OCI-LY7 (cell line): ENCODE measurements at regions not wholly inside any gene's neighbourhood (a gene's known extent, or its start where the extent isn't known, plus 50 kb on each side); places are given as distances from the start of the nearest gene placed in this dataset.

Experiments
- BruUV-seq: library from RNA; stranded (reverse); fragments of 400-500 nt; replicated peaks from 2 replicates; lab custom pipeline; 2021; lab: Mats Ljungman, UMichigan
- CTCF ChIA-PET: fragments of 300-600 bp; sonication (Branson Sonifier 250); formaldehyde crosslinking; loops from one replicate; lab custom pipeline; 2022; ENCODE audit warnings: antibody characterized with exemption; ENCODE audit not compliant: unreplicated experiment; lab: Charles Lee
- POLR2A ChIA-PET: fragments of 300-600 bp; sonication (Branson Sonifier 250); formaldehyde crosslinking; loops from one replicate; lab custom pipeline; 2022; ENCODE audit warnings: antibody characterized with exemption; lab: Charles Lee
- DNase-seq: peaks from one replicate; pipeline ENCODE4 v3.0.0-alpha.2; 2015; ENCODE audit warnings: low spot score
- H2AFZ ChIP-seq: fragments of 200-600 bp; sonication (generic), shearing (Covaris generic); 2 replicates; pipeline ENCODE4 v1.6.1; 2014; ENCODE audit warnings: mild to moderate bottlenecking, antibody characterized with exemption, low read length, moderate library complexity
- H3K27ac ChIP-seq: fragments of 200-600 bp; sonication (generic); 2 replicates; pipeline ENCODE4 v1.5.1; 2014; ENCODE audit warnings: mixed run types, low read depth, mild to moderate bottlenecking, moderate library complexity, low read length, inconsistent platforms; ENCODE audit not compliant: poor library complexity, severe bottlenecking
- H3K36me3 ChIP-seq: fragments of 200-600 bp; sonication (generic); 2 replicates; pipeline ENCODE4 v1.6.1; 2014; ENCODE audit warnings: mild to moderate bottlenecking, antibody characterized with exemption, low read length, moderate library complexity, mixed read lengths; ENCODE audit not compliant: insufficient read depth
- H3K4me1 ChIP-seq: fragments of 200-600 bp; sonication (generic); 2 replicates; pipeline ENCODE4 v1.5.1; 2014; ENCODE audit warnings: mild to moderate bottlenecking, low read length; ENCODE audit not compliant: insufficient read depth, poor library complexity, severe bottlenecking
- H3K4me2 ChIP-seq: fragments of 200-600 bp; sonication (generic); 2 replicates; pipeline ENCODE4 v1.6.1; 2014; ENCODE audit warnings: mild to moderate bottlenecking, low read length
- H3K4me3 ChIP-seq: fragments of 200-600 bp; sonication (generic); 2 replicates; pipeline ENCODE4 v1.5.1; 2014; ENCODE audit warnings: mild to moderate bottlenecking, low read depth, low read length; ENCODE audit not compliant: poor library complexity, severe bottlenecking
- H3K79me2 ChIP-seq: fragments of 200-600 bp; sonication (generic); 2 replicates; pipeline ENCODE4 v1.6.1; 2016; ENCODE audit warnings: low read depth, mild to moderate bottlenecking, low read length, moderate library complexity, mixed read lengths; ENCODE audit not compliant: insufficient read depth
- H3K9me2 ChIP-seq: fragments of 200-600 bp; sonication (generic); 2 replicates; pipeline ENCODE4 v1.6.1; 2016; ENCODE audit warnings: mild to moderate bottlenecking, low read length, mixed read lengths; ENCODE audit not compliant: insufficient read depth
- H3K9me3 ChIP-seq: fragments of 200-600 bp; sonication (generic); 2 replicates; pipeline ENCODE4 v1.6.1; 2014; ENCODE audit warnings: mild to moderate bottlenecking, mixed run types, low read length, mixed read lengths
- H4K20me1 ChIP-seq: fragments of 200-600 bp; sonication (generic); 2 replicates; pipeline ENCODE4 v1.6.1; 2014; ENCODE audit warnings: mild to moderate bottlenecking, antibody characterized with exemption, low read length, moderate library complexity, mixed read lengths; ENCODE audit not compliant: insufficient read depth
- CTCF ChIP-seq: fragments of 200-600 bp; sonication (generic); conservative IDR thresholded peaks from 2 replicates; pipeline ENCODE4 v1.5.1; 2014; ENCODE audit warnings: mild to moderate bottlenecking, antibody characterized with exemption, low read length, moderate library complexity, mixed read lengths
- EZH2phosphoT487 ChIP-seq: fragments of 200-600 bp; sonication (generic); IDR thresholded peaks from 2 replicates; pipeline ENCODE4 v1.6.1; 2018; ENCODE audit warnings: low read depth, borderline replicate concordance, mild to moderate bottlenecking, mixed run types, antibody characterized with exemption, low read length, moderate library complexity, mixed read lengths
- intact Hi-C: fragments of 100-400 bp; cut with micrococcal nuclease; formaldehyde crosslinking; loops from one replicate; pipeline ENCODE4 v1.10.0; 2022; ENCODE audit not compliant: unreplicated experiment

- H3K9me2 ChIP-seq: no peaks in the 10 kb centered on the region
- POLR2A ChIA-PET: no interaction called here
- H3K9me3 ChIP-seq: no peaks in the 10 kb centered on the region
These were observed 202.4 kb upstream of the OSR1 start for GRCh38 chr2:19560785-19561184.

GRCh38 chr2:19559596-19560240, 201.3 kb upstream of the OSR1 start:
- H3K79me2 ChIP-seq: no peaks in the 10 kb centered on the region
- BruUV-seq: no TSS peak
- H3K4me2 ChIP-seq: no peak overlapping the region
- no peaks in the 10 kb centered on the region for H3K9me2 ChIP-seq
- H3K9me3 ChIP-seq: no peaks in the 10 kb centered on the region
- ChIA-PET CTCF (no interaction called here), POLR2A (interaction anchor here (0.6 kb wide), 1 partner anchor 189 kb away, joined by 3 read pairs; no protein-coding TSS in a partner anchor)
- no peak overlapping the region for H3K4me3 ChIP-seq
- peak; percentile 3 for DNase-seq
- TF ChIP-seq CTCF: no peak
- TF ChIP-seq EZH2phosphoT487: no peak
- intact Hi-C loops: no loop called here
- H2AFZ ChIP-seq: no peak overlapping the region
- H4K20me1 ChIP-seq: no peaks in the 10 kb centered on the region
- H3K4me1 ChIP-seq: no peaks in the 10 kb centered on the region
- no peak overlapping the region for H3K27ac ChIP-seq
- H3K36me3 ChIP-seq: no peaks in the 10 kb centered on the region

More at GRCh38 chr2:19560785-19561184, 202.4 kb upstream of the OSR1 start:
- no peaks in the 10 kb centered on the region for H3K79me2 ChIP-seq
- no peaks in the 10 kb centered on the region for H3K4me1 ChIP-seq
- no peak overlapping the region for H3K27ac ChIP-seq
- intact Hi-C loops: no loop called here
- CTCF ChIA-PET: no interaction called here
- BruUV-seq: no TSS peak
- DNase-seq: no peak
- H3K4me2 ChIP-seq: no peak overlapping the region
- no peak overlapping the region for H3K4me3 ChIP-seq
- H4K20me1 ChIP-seq: no peaks in the 10 kb centered on the region
- H2AFZ ChIP-seq: no peak overlapping the region
- H3K36me3 ChIP-seq: no peaks in the 10 kb centered on the region
- TF ChIP-seq EZH2phosphoT487 (no peak), CTCF (no peak)

DNA sequence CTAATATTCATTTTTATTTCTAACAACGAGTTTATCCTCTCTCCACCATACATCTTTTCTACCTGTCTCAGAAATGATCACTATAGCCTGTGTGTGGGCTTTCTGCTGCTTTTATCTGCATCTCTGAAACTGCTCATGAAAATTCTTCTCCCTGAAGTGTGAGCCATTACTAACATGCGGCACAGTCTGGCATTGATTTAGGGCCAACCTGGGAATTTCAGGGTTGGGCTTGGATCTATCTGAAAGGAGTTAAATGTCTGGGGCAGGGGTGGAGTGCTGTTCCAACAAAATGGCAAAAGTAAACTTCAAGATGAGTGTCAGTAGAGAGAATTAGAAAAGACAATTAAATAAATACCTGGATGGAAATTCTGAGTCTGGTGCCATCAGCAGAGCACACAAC, 198.2 kb upstream of the OSR1 start:
- no peak for TF ChIP-seq EZH2phosphoT487
- TF ChIP-seq CTCF: no peak
- H3K4me3 ChIP-seq: no peak overlapping the region
- no peaks in the 10 kb centered on the region for H3K36me3 ChIP-seq
- no peaks in the 10 kb centered on the region for H3K4me1 ChIP-seq
- no peaks in the 10 kb centered on the region for H4K20me1 ChIP-seq
- no peak overlapping the region for H2AFZ ChIP-seq
- no peak overlapping the region for H3K27ac ChIP-seq
- DNase-seq: no peak
- intact Hi-C loops: no loop called here
- no peaks in the 10 kb centered on the region for H3K79me2 ChIP-seq
- CTCF ChIA-PET: no interaction called here
- no TSS peak for BruUV-seq
- no peaks in the 10 kb centered on the region for H3K9me3 ChIP-seq
- no peak overlapping the region for H3K4me2 ChIP-seq
- no peaks in the 10 kb centered on the region for H3K9me2 ChIP-seq
- POLR2A ChIA-PET: no interaction called here
